GM19035 (cell line): ENCODE measurements at regions not wholly inside any gene's neighbourhood (a gene's known extent, or its start where the extent isn't known, plus 50 kb on each side); places are given as distances from the start of the nearest gene placed in this dataset.

Experiments
- ATAC-seq: cut with Tn5 transposase; IDR thresholded peaks from one replicate; pipeline ENCODE4 v1.9.1; 2021; ENCODE audit not compliant: unreplicated experiment

GRCh38 chr11:92276773-92277172 is 52.2 kb downstream of the FAT3 start:
- no peak for ATAC-seq

- ATAC-seq: no peak
These were observed 53.3 kb downstream of the FAT3 start for GRCh38 chr11:92277871-92278270.

- ATAC-seq: no peak
These were observed 54.3 kb downstream of the FAT3 start for GRCh38 chr11:92278791-92279433.

GRCh38 chr11:92284107-92284506 is 59.5 kb downstream of the FAT3 start:
- no peak for ATAC-seq

- no peak for ATAC-seq
These were observed 59.9 kb downstream of the FAT3 start for GRCh38 chr11:92284558-92284957.

- ATAC-seq: no peak
These were observed 61.2 kb downstream of the FAT3 start for GRCh38 chr11:92285776-92286175.

GRCh38 chr11:92286709-92287108 is 62.1 kb downstream of the FAT3 start:
- ATAC-seq: no peak

GRCh38 chr11:92295175-92296137 is 70.8 kb downstream of the FAT3 start:
- ATAC-seq: no peak

- ATAC-seq: no peak
These were observed 71.5 kb downstream of the FAT3 start for GRCh38 chr11:92296138-92296515.

GRCh38 chr11:92297567-92298553 is 73.2 kb downstream of the FAT3 start:
- no peak for ATAC-seq

- ATAC-seq: no peak
These were observed 76.3 kb downstream of the FAT3 start for GRCh38 chr11:92300876-92301275.

- ATAC-seq: no peak
These were observed 78.2 kb downstream of the FAT3 start for GRCh38 chr11:92302770-92303169.

- no peak for ATAC-seq
These were observed 79.7 kb downstream of the FAT3 start for GRCh38 chr11:92304271-92304670.

- ATAC-seq: no peak
These were observed 82.4 kb downstream of the FAT3 start for GRCh38 chr11:92306966-92307510.

- ATAC-seq: no peak
These were observed 83.7 kb downstream of the FAT3 start for GRCh38 chr11:92308366-92308765.

- no peak for ATAC-seq
These were observed 87.2 kb downstream of the FAT3 start for GRCh38 chr11:92311616-92312449.

- ATAC-seq: no peak
These were observed 89.2 kb downstream of the FAT3 start for GRCh38 chr11:92313784-92314183.

GRCh38 chr11:92314499-92314898 is 89.9 kb downstream of the FAT3 start:
- no peak for ATAC-seq

- no peak for ATAC-seq
These were observed 91.6 kb downstream of the FAT3 start for GRCh38 chr11:92316106-92316809.
